ENCODE measurements at regions not wholly inside any gene's neighbourhood (a gene's known extent, or its start where the extent isn't known, plus 50 kb on each side); places are given as distances from the start of the nearest gene placed in this dataset.
"Not testable (repeated sequence)": the region's sequence is repeated elsewhere in the genome, so short reads cannot be mapped to it uniquely, and the experiment has no call there.

GRCh38 chr5:174567506-174568141 is 156.8 kb upstream of the MSX2 start:
- no peak for DNase-seq
- in situ Hi-C loops (cut with MboI; ENCODE audit: low pct_unique_long_range_greater_than_20kb, low sequenced_read_pairs) = no loop called here

DNA sequence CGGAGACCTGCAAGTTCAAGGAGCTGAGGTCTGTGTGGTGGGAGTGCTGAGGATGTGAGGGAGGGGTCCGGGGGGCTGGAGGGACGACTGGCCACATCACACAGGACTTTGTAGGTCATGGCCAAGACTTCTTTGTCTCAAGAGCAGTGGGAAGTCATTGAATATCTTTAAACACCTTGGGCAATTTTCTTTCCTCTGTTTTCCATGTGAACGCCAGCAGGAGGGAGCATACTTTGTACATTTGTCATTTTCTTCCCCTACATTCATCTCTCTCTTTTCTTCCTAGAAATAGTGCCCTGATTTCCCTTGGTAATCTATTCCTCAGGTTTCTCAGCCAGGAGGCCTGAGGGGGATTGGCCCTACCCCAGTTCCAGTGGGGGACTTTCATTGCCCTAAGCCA is 153.7 kb upstream of the MSX2 start:
- in situ Hi-C loops (cut with MboI; ENCODE audit: low pct_unique_long_range_greater_than_20kb, low sequenced_read_pairs) = no loop called here
- DNase-seq = no peak

DNA sequence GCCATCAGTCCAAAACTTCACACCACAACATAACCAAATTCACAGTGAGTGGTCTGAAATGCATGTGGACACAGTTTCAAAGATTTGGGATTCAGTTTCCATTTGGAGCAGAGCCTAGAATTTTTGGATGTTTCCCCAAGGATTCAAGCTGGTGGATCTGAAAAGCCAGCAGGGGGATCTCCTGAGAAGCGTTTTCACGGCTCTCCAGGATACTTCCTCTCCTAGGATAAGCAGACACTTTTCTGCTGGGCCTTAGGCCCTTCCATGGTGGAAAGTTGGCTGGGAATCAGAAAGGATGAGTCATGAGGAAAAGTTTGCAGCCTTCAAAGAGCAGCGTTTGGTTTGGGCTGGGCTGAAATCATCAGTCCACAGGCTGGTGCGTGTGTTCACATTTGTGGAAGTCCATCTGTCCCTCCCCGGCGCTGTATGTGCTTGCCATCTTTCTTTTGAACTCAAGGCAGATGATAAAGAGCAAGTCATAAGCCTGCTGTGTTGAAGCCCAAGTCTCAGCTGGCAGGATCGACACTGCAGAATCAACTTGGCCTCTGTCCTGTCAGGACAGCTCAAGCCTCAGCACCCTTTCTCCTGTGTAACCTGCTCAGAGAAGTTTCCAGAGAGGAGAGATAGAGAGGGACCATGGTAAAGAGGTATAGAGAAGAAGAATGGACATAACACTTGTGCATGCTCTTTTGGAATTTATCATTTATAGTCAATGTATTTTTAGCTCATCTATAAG is 152.6 kb upstream of the MSX2 start:
- no peak for DNase-seq
- in situ Hi-C loops (cut with MboI; ENCODE audit: low pct_unique_long_range_greater_than_20kb, low sequenced_read_pairs) = no loop called here

DNA sequence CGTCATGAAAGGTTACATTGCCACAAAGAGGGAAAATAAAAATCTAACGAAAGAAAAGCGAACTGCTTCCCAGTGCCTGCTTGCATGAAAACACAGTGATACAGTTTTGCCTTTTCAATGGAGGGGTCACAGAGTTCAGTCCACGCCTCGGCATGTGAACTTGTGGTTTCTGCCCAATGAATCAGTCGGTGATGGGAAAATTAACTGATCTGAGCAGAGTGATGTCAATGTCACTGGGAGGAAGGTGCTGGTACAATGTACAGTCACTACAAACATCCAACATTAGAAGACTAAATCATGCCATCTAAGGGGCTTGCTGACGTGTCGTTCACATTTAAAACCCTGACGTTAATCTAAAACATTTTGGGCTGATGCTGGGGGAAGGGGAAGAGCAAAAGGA is 151.8 kb upstream of the MSX2 start:
- in situ Hi-C loops (cut with MboI; ENCODE audit: low pct_unique_long_range_greater_than_20kb, low sequenced_read_pairs) = no loop called here

DNA sequence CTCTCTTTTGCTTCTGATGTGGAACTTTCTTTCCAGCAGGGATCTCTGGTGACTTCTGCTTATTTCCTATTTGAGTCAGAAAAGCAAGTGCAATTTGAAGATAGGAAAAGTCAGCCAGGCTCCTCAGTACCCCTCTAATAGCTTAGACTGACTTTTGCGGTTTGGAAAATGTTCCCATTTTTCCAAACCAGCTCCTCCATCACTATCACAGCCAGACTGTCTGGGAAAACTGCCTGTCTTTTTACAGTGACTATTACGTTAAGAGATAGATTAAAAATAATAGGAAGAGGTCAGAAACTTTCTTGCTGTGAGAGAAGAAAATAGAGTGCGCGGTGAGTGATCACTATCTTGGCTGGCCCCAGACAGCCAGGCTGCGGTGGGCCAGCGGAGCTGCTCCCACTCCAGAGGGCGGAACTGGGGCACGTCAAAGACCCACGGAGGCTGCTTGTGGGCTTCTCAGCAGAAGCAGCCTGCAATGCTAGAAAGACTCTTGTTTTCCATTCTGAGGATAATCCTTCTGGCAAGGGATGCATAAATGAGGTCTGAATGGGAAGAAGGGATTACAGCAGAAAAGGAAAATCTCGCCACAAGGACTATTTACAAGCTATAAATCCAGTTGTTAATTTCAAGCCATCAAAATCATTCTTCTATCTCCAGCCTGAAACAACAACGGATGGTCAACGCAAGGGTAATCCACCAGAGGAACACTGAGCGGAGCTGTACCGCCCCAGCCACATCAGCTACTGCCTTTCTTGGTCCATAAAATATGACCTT is 151.0 kb upstream of the MSX2 start:
- in situ Hi-C loops (cut with MboI; ENCODE audit: low pct_unique_long_range_greater_than_20kb, low sequenced_read_pairs) = no loop called here

More for the DNA sequence above, 151.8 kb upstream of the MSX2 start:
- DNase-seq = no peak

DNA sequence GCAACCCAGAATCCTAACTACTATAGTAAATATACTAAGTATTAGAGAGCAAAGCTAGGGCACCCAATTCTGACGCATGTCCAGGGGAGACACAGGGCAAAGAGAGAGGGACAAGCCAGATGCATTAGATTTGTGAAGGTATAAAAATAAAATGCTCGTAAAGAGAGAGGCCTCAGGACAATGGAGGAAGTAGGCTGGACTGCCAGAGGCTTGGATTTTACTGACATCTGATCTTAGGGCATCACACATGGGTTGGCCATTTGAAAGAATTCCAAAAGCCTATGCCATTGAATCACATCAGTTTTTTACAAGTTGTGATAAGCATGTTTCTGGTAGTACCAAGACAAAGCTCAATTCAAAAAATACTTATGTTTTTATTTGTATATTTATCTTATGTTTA is 149.3 kb upstream of the MSX2 start:
- in situ Hi-C loops (cut with MboI; ENCODE audit: low pct_unique_long_range_greater_than_20kb, low sequenced_read_pairs) = no loop called here
- no peak for DNase-seq

More for the DNA sequence above, 151.0 kb upstream of the MSX2 start:
- DNase-seq = no peak

DNA sequence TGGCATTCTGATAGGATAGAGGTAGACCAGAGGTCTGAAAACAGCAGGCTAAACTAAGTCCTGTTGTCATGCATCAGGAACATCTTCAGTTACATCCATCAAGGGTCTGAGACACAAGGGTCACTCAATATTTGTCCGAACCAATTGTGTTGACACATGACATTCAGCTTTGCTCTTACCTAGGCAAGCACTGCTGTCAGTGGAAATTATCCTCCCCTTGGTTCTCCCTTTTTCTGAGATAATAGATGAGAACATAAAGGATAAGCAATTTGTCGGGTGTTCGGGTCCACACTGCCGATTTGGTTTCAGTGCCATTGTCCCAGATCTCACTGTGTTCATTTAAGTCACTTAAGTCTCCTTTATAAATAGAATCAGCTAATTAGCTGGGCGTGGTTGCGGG is 148.3 kb upstream of the MSX2 start:
- in situ Hi-C loops (cut with MboI; ENCODE audit: low pct_unique_long_range_greater_than_20kb, low sequenced_read_pairs) = no loop called here
- no peak for DNase-seq

DNA sequence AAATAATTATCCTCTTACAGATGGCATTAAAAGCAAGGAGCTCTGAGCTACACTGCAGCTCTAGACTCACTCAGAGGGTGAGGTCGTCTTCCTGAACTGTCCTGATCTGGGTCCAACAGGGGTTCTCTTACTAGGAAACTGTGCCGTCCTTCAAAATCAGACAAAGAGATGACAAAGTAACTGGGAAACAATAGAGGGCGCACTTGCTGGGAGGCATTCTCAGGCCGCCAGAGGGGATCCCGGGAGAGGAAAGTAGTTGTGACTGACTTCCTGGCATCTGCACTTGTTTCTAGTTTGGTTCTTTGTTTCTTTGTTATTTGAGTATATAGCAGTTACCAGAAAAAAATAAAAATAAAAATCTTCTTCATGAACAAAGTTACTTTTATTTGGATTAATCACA is 142.9 kb upstream of the MSX2 start:
- DNase-seq = peak; percentile 15
- in situ Hi-C loops (cut with MboI; ENCODE audit: low pct_unique_long_range_greater_than_20kb, low sequenced_read_pairs) = no loop called here

- no peak for DNase-seq
- in situ Hi-C loops (cut with MboI; ENCODE audit: low pct_unique_long_range_greater_than_20kb, low sequenced_read_pairs) = no loop called here
Observed at GRCh38 chr5:174581894-174582293, 142.5 kb upstream of the MSX2 start.

GRCh38 chr5:174583071-174583470 is 141.3 kb upstream of the MSX2 start:
- in situ Hi-C loops (cut with MboI; ENCODE audit: low pct_unique_long_range_greater_than_20kb, low sequenced_read_pairs) = no loop called here

DNA sequence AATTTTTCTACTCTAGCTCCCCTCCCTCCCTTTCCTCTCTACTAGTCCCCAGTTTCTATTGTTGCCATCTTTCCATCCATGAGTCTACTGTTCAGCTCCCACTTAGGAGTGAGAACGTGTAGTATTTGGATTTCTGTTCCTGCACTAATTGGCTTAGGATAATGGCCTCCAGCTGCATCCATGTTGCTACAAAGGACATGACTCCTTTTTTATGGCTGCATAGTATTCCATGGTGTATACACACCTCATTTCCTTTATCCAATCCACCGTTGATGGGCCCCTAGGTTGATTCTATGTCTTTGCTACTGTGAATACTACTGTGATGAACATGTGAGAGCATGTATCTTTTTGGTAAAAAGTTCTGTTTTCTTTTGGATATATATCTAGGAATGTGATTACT is 138.9 kb upstream of the MSX2 start:
- in situ Hi-C loops (cut with MboI; ENCODE audit: low pct_unique_long_range_greater_than_20kb, low sequenced_read_pairs) = no loop called here
- no peak for DNase-seq

More at GRCh38 chr5:174583071-174583470, 141.3 kb upstream of the MSX2 start:
- no peak for DNase-seq

GRCh38 chr5:174586163-174586562 is 138.2 kb upstream of the MSX2 start:
- in situ Hi-C loops (cut with MboI; ENCODE audit: low pct_unique_long_range_greater_than_20kb, low sequenced_read_pairs); DNase-seq: not testable (repeated sequence)

GRCh38 chr5:174589011-174589410 is 135.4 kb upstream of the MSX2 start:
- no peak for DNase-seq
- in situ Hi-C loops (cut with MboI; ENCODE audit: low pct_unique_long_range_greater_than_20kb, low sequenced_read_pairs) = no loop called here

GRCh38 chr5:174589599-174589998 is 134.8 kb upstream of the MSX2 start:
- no peak for DNase-seq
- in situ Hi-C loops (cut with MboI; ENCODE audit: low pct_unique_long_range_greater_than_20kb, low sequenced_read_pairs) = no loop called here

- DNase-seq = no peak
- in situ Hi-C loops (cut with MboI; ENCODE audit: low pct_unique_long_range_greater_than_20kb, low sequenced_read_pairs) = no loop called here
Observed at GRCh38 chr5:174590820-174591219, 133.6 kb upstream of the MSX2 start.

DNA sequence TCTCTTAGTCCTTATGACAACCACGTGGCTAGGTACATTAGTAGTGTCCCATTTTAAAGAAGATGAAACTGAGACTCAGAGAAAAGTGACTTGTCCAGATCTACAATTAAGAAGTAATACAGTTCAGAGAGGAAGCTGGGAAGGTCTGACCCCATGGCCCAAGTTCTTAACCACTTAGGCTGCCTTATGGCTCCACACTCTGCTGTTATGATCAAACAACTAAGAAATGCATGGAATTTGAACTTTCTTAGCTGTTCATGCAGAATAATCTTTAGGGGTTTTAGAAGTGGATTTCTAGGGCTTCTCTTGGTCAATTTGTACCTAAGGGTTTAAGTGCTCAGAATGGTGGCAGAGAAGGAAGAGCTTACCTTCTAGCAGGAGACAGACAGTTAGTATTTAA is 128.0 kb upstream of the MSX2 start:
- in situ Hi-C loops (cut with MboI; ENCODE audit: low pct_unique_long_range_greater_than_20kb, low sequenced_read_pairs) = no loop called here

DNA sequence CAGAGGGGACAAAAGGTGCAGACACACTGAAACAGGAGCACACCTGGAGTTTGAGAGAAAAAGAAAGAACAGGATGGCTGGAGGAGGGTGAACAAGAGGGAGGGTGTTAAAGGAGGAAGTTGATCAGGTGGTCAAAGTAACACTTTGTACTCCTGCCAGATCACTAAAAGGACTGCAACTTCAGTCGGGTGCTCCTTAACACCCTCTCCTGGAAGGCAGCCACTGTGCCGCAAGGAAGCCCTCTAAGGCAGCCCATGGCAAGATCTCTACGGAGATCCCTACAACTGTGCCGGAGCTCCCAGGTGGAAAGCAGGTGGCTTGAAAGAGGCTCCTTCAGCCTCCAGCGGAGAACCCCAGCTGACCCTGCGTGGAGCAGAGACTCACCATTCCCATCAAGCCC is 124.4 kb upstream of the MSX2 start:
- in situ Hi-C loops (cut with MboI; ENCODE audit: low pct_unique_long_range_greater_than_20kb, low sequenced_read_pairs) = no loop called here
- DNase-seq = peak; percentile 4

More for the DNA sequence above, 128.0 kb upstream of the MSX2 start:
- no peak for DNase-seq

GRCh38 chr5:174601946-174602345 is 122.4 kb upstream of the MSX2 start:
- no peak for DNase-seq
- in situ Hi-C loops (cut with MboI; ENCODE audit: low pct_unique_long_range_greater_than_20kb, low sequenced_read_pairs) = no loop called here

DNA sequence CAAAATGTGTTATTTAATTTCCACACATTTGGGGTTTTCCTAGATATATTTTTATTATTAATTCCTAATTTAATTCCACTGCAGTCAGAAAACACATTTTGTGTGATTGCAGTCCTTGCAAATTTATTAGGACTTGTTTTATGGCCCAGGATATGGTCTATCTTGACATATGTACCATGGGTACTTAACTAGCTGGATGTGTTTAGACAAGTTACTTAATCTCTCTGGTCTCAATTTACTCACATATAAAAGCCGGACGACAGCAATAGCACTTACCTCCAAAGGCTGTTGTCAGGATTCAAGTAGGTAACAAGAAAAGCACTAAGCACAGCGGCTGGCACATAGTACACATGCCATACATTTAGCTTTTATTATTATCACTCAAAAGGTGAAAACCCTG is 118.2 kb upstream of the MSX2 start:
- in situ Hi-C loops (cut with MboI; ENCODE audit: low pct_unique_long_range_greater_than_20kb, low sequenced_read_pairs) = no loop called here
- no peak for DNase-seq

- in situ Hi-C loops (cut with MboI; ENCODE audit: low pct_unique_long_range_greater_than_20kb, low sequenced_read_pairs) = no loop called here
- DNase-seq = no peak
Observed at GRCh38 chr5:174606646-174607045, 117.7 kb upstream of the MSX2 start.

All from KBM-7 (cell line).